Esophagus muscularis mucosa (tissue), 4 donors: ENCODE measurements at regions not wholly inside any gene's neighbourhood (a gene's known extent, or its start where the extent isn't known, plus 50 kb on each side); places are given as distances from the start of the nearest gene placed in this dataset.

ENCODE experiments used
- DNase-seq: peaks from one replicate; pipeline ENCODE4 v3.0.0-alpha.2; 2017; ENCODE audit errors: extremely low spot score
- H3K27ac ChIP-seq, 4 donors: fragments of 200-600 bp; sonication (generic); replicated peaks in 1 of 4; 1 replicate in 3 of 4; 2 replicates in 1 of 4; pipeline ENCODE4 v1.5.1; 2016 to 2019; ENCODE audit warnings: mild to moderate bottlenecking in 1 of 4
- H3K27me3 ChIP-seq, 4 donors: fragments of 200-600 bp; sonication (generic); one replicate each; pipeline versions ENCODE4 v1.5.1 to v1.6.0; 2016 to 2019
- H3K36me3 ChIP-seq, 4 donors: fragments of 200-600 bp; sonication (generic); one replicate each; pipeline ENCODE4 v1.5.1; 2016 to 2019
- H3K4me1 ChIP-seq, 4 donors: fragments of 200-600 bp; sonication (generic); one replicate each; pipeline ENCODE4 v1.5.1; 2016 to 2019
- H3K4me3 ChIP-seq, 4 donors: fragments of 200-600 bp; sonication (generic); 1 replicate in 2 of 4; 2 replicates in 2 of 4; pipeline ENCODE4 v1.5.1; 2016 to 2019; ENCODE audit warnings: mild to moderate bottlenecking in 4 of 4, moderate library complexity in 1 of 4
- H3K9me3 ChIP-seq, 4 donors: fragments of 200-600 bp; sonication (generic); 1 replicate in 3 of 4; 2 replicates in 1 of 4; pipeline ENCODE4 v1.5.1; 2016 to 2019
- CTCF ChIP-seq, 3 experiments: fragments of 200-600 bp in 2 of 3; fragments of 450-650 bp in 1 of 3; sonication (generic) in 2 of 3; IDR thresholded peaks; one replicate each; pipeline ENCODE4 v1.5.1; 2017 to 2019; ENCODE audit warnings: antibody characterized with exemption in 3 of 3, mild to moderate bottlenecking in 2 of 3, moderate library complexity in 1 of 3
- EP300 ChIP-seq: sonication (generic); formaldehyde crosslinking; IDR thresholded peaks from one replicate; pipeline ENCODE4 v1.6.1; 2017; ENCODE audit warnings: antibody characterized with exemption
- POLR2A ChIP-seq: fragments of 450-650 bp; IDR thresholded peaks from one replicate; pipeline ENCODE4 v1.6.1; 2017; ENCODE audit warnings: antibody characterized with exemption, moderate library complexity, mild to moderate bottlenecking, low read depth
- POLR2AphosphoS5 ChIP-seq, 2 donors: sonication (generic); formaldehyde crosslinking; IDR thresholded peaks; one replicate each; pipeline ENCODE4 v1.6.1; 2017; ENCODE audit warnings: antibody characterized with exemption in 2 of 2
- WGBS: methylation state at CpG from one replicate; pipeline ENCODE4 v1.1.5; 2018; 5-methylcytosine and 5-hydroxymethylcytosine counted together
- intact Hi-C: fragments of 100-400 bp; cut with DNase I; formaldehyde crosslinking; loops from one replicate; pipeline ENCODE4 v1.15.1; 2023

- TF ChIP-seq POLR2AphosphoS5 (IDR thresholded peaks at IDR 0.05) (no peak), POLR2A (no peak), CTCF (IDR thresholded peaks at IDR 0.05) (no peak), EP300 (no peak)
- Histone ChIP-seq H3K4me3 (no peak overlapping the region), H3K27me3 (no peaks in the 10 kb centered on the region), H3K27ac (no peak overlapping the region), H3K9me3 (no peaks in the 10 kb centered on the region), H3K36me3 (no peaks in the 10 kb centered on the region), H3K4me1 (no peaks in the 10 kb centered on the region)
- 44% methylated on average over 6 of the region's 6 CpGs for WGBS
- intact Hi-C loops: no loop called here
- DNase-seq: no peak
These were observed 154.7 kb downstream of the BEND2 start for GRCh38 chrX:18065956-18066355.

DNA sequence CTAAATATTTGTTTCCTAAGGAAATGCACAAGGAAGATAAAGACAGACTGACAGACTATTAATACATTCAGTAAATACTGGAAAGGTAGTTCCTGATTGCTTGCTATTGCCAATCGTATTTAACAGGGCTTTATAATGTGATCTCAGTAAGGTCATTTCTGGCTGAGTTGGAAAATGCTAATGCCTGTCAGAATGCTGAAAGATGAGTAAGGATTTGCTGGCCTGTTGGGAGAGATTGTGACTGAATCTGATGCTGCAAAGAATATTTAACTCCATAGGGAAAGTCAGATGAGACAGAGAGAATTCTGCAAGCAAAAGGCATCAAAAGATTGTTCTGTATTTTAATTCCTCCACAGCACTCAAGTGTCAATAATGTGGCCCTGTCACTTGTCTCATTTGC lies 169.0 kb downstream of the BEND2 start:
- intact Hi-C loops: no loop called here
- WGBS: 39% methylated on average over 1 of the region's 1 CpG
- TF ChIP-seq CTCF (IDR thresholded peaks at IDR 0.05) (no peak), EP300 (no peak), POLR2A (no peak), POLR2AphosphoS5 (IDR thresholded peaks at IDR 0.05) (no peak)

GRCh38 chrX:18047491-18047890 lies 173.2 kb downstream of the BEND2 start:
- TF ChIP-seq POLR2AphosphoS5 (IDR thresholded peaks at IDR 0.05) (no peak), CTCF (IDR thresholded peaks at IDR 0.05) (no peak), EP300 (no peak), POLR2A (no peak)
- no peaks in the 10 kb centered on the region for H3K36me3 ChIP-seq
- DNase-seq: no peak
- intact Hi-C loops: no loop called here
- H3K27me3 ChIP-seq: peaks cover 0 to 5% (median 0%) of the 10 kb centered on the region in 4 donors
- H3K27ac ChIP-seq: no peak overlapping the region
- no peaks in the 10 kb centered on the region for H3K4me1 ChIP-seq
- WGBS: 44% methylated on average over 3 of the region's 3 CpGs
- no peak overlapping the region for H3K4me3 ChIP-seq
- H3K9me3 ChIP-seq: no peaks in the 10 kb centered on the region

More for the DNA sequence above, 169.0 kb downstream of the BEND2 start:
- Histone ChIP-seq H3K9me3 (no peaks in the 10 kb centered on the region), H3K36me3 (no peaks in the 10 kb centered on the region), H3K4me3 (no peak overlapping the region), H3K4me1 (no peaks in the 10 kb centered on the region), H3K27me3 (peaks cover 0 to 5% (median 0%) of the 10 kb centered on the region in 4 donors), H3K27ac (no peak overlapping the region)
- DNase-seq: no peak

- Histone ChIP-seq H3K4me3 (no peak overlapping the region), H3K9me3 (no peaks in the 10 kb centered on the region), H3K4me1 (no peaks in the 10 kb centered on the region), H3K27me3 (peaks cover 0 to 5% (median 0%) of the 10 kb centered on the region in 4 donors), H3K36me3 (no peaks in the 10 kb centered on the region), H3K27ac (no peak overlapping the region)
- 69% methylated on average over 2 of the region's 2 CpGs for WGBS
- TF ChIP-seq EP300 (no peak), POLR2AphosphoS5 (IDR thresholded peaks at IDR 0.05) (no peak), POLR2A (no peak), CTCF (IDR thresholded peaks at IDR 0.05) (no peak)
- no peak for DNase-seq
- intact Hi-C loops: no loop called here
These were observed 175.2 kb downstream of the BEND2 start for GRCh38 chrX:18045436-18045835.

DNA sequence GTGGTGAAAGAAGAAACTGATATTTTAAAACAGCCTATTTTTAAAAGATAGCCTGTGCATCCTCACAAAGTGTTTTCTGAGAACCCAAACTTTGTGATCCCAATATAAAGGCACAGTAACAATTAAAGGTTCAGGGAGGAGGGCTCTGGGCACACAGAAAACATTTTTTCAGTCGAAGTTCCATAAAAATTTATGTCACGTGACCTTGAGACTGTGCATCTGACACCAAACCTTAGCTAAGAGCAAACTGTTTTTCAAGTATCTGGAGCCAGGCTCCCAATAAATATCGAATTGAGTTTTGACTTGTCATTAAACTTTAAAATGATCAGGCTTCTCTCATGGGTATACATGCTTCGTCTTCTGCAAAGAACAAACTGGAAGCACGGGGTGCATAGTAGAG lies 177.9 kb downstream of the BEND2 start:
- 59% methylated on average over 5 of the region's 5 CpGs for WGBS
- no peak for TF ChIP-seq EP300
- TF ChIP-seq CTCF (IDR thresholded peaks at IDR 0.05): no peak
- no peak for TF ChIP-seq POLR2AphosphoS5 (IDR thresholded peaks at IDR 0.05)
- no peak for TF ChIP-seq POLR2A
- H3K27ac ChIP-seq: no peak overlapping the region
- H3K4me3 ChIP-seq: no peak overlapping the region
- no peaks in the 10 kb centered on the region for H3K4me1 ChIP-seq
- H3K9me3 ChIP-seq: no peaks in the 10 kb centered on the region
- H3K36me3 ChIP-seq: no peaks in the 10 kb centered on the region
- H3K27me3 ChIP-seq: no peaks in the 10 kb centered on the region
- intact Hi-C loops: no loop called here
- DNase-seq: no peak
